ENCODE measurements at regions not wholly inside any gene's neighbourhood (a gene's known extent, or its start where the extent isn't known, plus 50 kb on each side); places are given as distances from the start of the nearest gene placed in this dataset.

- TF ChIP-seq CTCF (conservative IDR thresholded peaks at IDR 0.05) (no peak), EZH2 (IDR thresholded peaks at IDR 0.05; ENCODE audit: low read depth) (no peak)
Measured at GRCh38 chr12:88677464-88677863, 97.2 kb upstream of the KITLG start.
